ENCODE measurements at regions not wholly inside any gene's neighbourhood (a gene's known extent, or its start where the extent isn't known, plus 50 kb on each side); places are given as distances from the start of the nearest gene placed in this dataset.

DNA sequence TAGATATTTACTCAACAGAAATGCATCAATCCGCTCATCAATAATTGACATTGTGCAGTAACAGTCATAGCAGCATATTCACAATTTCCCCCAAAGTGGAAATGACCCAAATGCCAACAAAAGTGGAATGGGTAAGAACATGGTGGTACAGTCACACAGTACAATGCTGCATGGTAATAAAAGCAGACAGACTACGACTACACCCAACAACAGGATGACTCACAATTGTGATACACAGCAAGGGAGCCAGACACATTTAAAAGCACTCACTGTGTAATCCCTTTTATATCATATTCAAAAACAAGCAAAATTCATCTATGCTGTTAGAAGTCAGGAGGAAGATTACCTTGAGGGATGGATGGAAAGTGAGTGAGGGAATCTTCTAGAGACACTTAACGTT, 76.5 kb upstream of the NUDT7 start:
- TF ChIP-seq POLR2A (IDR thresholded peaks at IDR 0.05; ENCODE audit: low read depth, low read length) (no peak), TAF1 (IDR thresholded peaks at IDR 0.05; ENCODE audit: borderline replicate concordance, low read depth, low read length) (no peak)
